ENCODE measurements at regions not wholly inside any gene's neighbourhood (a gene's known extent, or its start where the extent isn't known, plus 50 kb on each side); places are given as distances from the start of the nearest gene placed in this dataset.

DNA sequence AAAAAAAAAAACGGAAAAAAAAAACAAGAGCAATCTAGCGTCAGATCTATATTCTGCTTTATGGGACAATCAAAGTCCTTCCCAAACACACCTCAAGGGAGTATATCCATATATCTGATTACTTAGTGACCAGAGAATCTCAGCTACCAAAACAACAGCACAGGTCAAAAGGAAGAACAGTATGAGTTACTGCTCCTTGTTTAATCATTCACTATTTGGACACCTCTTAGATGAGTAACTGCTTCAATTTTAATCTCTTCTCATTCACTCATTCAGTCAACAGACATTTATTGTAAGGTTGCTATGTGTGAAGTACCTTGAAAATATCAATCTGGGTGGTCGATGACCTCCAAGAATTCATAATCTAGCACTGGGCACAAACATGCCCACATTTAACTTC lies 193.2 kb downstream of the IRS2 start:
- no peaks in the 10 kb centered on the region for H3K9me3 ChIP-seq (ENCODE audit: severe bottlenecking)
- H3K27ac ChIP-seq = no peak overlapping the region
- H3K27me3 ChIP-seq (ENCODE audit: insufficient read depth, low read depth, severe bottlenecking) = no peaks in the 10 kb centered on the region
- no peak for DNase-seq
- TF ChIP-seq, protein P1, sequence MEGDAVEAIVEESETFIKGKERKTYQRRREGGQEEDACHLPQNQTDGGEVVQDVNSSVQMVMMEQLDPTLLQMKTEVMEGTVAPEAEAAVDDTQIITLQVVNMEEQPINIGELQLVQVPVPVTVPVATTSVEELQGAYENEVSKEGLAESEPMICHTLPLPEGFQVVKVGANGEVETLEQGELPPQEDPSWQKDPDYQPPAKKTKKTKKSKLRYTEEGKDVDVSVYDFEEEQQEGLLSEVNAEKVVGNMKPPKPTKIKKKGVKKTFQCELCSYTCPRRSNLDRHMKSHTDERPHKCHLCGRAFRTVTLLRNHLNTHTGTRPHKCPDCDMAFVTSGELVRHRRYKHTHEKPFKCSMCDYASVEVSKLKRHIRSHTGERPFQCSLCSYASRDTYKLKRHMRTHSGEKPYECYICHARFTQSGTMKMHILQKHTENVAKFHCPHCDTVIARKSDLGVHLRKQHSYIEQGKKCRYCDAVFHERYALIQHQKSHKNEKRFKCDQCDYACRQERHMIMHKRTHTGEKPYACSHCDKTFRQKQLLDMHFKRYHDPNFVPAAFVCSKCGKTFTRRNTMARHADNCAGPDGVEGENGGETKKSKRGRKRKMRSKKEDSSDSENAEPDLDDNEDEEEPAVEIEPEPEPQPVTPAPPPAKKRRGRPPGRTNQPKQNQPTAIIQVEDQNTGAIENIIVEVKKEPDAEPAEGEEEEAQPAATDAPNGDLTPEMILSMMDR (IDR thresholded peaks at IDR 0.05; ENCODE audit: low read depth, low read length) = no peak
- H3K4me3 ChIP-seq (ENCODE audit: low read depth, low read length) = no peak overlapping the region
- no peaks in the 10 kb centered on the region for H3K36me3 ChIP-seq

DNA sequence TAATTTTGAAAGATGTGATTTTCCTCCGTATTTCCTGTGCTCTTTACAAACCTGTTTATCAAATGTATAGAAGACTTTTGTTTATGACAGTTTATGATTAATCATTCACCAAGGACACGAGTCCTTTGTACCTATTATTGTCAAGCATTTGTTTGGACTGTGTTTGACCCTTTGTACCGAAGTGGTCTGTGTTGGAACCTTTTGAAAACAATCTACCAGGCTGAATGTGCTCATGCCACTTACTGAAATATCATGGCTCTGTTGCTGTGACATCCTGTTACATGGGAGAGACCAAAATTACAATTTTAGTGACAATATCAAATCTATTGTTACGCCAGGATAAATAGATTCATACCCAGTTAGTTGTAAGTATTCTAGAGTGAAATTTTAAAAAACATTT lies 193.6 kb downstream of the IRS2 start:
- no peak overlapping the region for H3K27ac ChIP-seq
- H3K27me3 ChIP-seq (ENCODE audit: insufficient read depth, low read depth, severe bottlenecking) = no peaks in the 10 kb centered on the region
- no peaks in the 10 kb centered on the region for H3K36me3 ChIP-seq
- TF ChIP-seq, protein P1 (IDR thresholded peaks at IDR 0.05; ENCODE audit: low read depth, low read length) = no peak
- DNase-seq = no peak
- no peak overlapping the region for H3K4me3 ChIP-seq (ENCODE audit: low read depth, low read length)
- H3K9me3 ChIP-seq (ENCODE audit: severe bottlenecking) = no peaks in the 10 kb centered on the region

DNA sequence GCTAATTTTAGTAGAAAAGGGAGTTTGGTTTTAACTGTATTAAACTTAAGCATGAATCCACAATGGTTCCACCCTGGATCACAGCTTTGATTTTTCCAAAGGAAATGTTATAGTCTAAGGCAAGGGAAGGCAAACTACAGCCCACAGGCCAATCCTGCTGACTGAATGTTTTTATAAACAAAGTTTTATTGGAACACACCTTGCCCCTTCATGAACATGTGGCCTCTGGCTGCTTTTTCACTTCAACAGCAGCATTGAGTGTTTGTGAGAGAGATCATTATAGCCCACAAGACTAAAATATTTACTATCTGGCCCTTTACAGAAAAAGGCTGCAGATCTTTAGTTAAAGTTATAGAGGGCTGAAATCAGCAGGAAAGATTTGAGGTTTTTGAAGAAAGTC lies 198.7 kb downstream of the IRS2 start:
- TF ChIP-seq, protein P1 (IDR thresholded peaks at IDR 0.05; ENCODE audit: low read depth, low read length) = no peak

DNA sequence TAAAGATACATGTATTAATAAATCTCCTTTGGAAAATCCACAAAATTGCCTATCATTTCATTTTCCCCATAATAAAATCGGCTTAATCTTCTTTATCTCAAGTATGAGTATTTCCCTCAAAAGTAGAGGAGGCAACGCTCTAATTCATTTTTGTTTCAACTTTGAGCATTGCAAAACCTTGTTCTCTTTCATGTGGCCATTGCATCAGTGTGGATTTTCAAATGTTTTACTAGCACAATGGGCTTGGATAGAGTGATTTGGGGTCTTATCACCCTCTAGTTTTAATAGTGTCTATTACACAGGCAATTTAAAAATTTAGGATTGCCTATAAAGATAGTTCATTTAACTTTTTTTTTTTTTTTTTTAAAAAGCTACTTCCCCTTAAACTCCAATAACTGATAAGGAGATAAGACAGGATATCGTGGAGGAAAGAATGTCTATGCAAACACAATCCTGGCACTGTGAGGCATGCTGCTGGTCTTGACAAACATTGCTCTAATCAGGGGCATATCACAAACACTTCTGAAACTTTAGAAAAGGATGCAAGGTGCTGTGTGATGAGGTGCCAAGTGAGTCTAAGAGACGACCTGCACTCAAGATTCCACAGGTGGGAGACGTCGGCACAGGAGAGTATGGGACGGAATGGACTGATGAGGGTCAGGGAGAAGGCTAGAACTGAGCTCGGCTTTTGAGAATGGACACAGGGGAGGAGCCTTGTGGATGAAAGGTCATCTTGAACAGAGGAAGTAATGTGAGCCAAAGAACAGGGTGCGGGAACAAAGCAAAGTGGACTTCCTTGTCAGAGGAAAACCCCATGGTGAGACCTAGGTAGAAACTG lies 199.7 kb downstream of the IRS2 start:
- no peaks in the 10 kb centered on the region for H3K27me3 ChIP-seq (ENCODE audit: insufficient read depth, low read depth, severe bottlenecking)
- H3K9me3 ChIP-seq (ENCODE audit: severe bottlenecking) = no peaks in the 10 kb centered on the region
- no peak overlapping the region for H3K27ac ChIP-seq
- TF ChIP-seq, protein P1 (IDR thresholded peaks at IDR 0.05; ENCODE audit: low read depth, low read length) = no peak
- H3K4me3 ChIP-seq (ENCODE audit: low read depth, low read length) = no peak overlapping the region
- DNase-seq = no peak
- no peaks in the 10 kb centered on the region for H3K36me3 ChIP-seq

More for the DNA sequence above, 198.7 kb downstream of the IRS2 start:
- Histone ChIP-seq H3K27me3 (ENCODE audit: insufficient read depth, low read depth, severe bottlenecking) (no peaks in the 10 kb centered on the region), H3K9me3 (ENCODE audit: severe bottlenecking) (no peaks in the 10 kb centered on the region), H3K27ac (no peak overlapping the region), H3K4me3 (ENCODE audit: low read depth, low read length) (no peak overlapping the region), H3K36me3 (no peaks in the 10 kb centered on the region)
- DNase-seq = no peak

DNA sequence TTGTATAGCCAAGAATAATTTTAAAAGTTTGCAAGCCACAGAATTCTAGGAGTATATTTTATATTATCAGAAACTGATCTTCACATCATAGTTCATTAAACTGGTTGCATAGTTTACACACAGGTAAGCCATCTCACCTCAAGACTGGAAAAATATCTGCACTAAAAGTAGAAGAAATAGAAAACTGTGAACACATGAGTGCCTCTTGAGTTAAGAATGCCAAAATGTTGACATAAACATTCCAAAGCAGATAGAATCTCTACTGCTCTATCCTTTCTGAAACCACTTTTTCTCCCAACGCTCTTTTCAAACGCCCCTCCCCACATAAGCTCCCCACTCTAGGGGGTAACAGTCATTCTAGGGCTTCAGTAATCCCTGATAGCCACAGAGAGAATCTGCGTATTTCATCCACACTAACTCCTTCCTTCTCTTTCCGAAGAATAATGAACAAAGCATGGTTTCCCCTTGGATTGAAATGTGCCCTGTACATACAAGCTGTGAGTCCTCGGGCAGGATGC lies 201.5 kb downstream of the IRS2 start:
- Histone ChIP-seq H3K4me3 (ENCODE audit: low read depth, low read length) (no peak overlapping the region), H3K9me3 (ENCODE audit: severe bottlenecking) (no peaks in the 10 kb centered on the region), H3K27me3 (ENCODE audit: insufficient read depth, low read depth, severe bottlenecking) (no peaks in the 10 kb centered on the region), H3K36me3 (no peaks in the 10 kb centered on the region), H3K27ac (no peak overlapping the region)
- no peak for DNase-seq
- TF ChIP-seq, protein P1 (IDR thresholded peaks at IDR 0.05; ENCODE audit: low read depth, low read length) = no peak
